Lung (tissue), 11 donors: ENCODE measurements at regions not wholly inside any gene's neighbourhood (a gene's known extent, or its start where the extent isn't known, plus 50 kb on each side); places are given as distances from the start of the nearest gene placed in this dataset.

ENCODE experiments used
- ATAC-seq: fragments of 200-7000 bp; cut with Tn5 transposase; one replicate; pipeline ENCODE4 v1.9.1; 2020; ENCODE audit warnings: moderate number of reproducible peaks; ENCODE audit not compliant: insufficient read depth, low FRiP score
- DNase-seq, 3 donors: peaks; one replicate each; pipeline ENCODE4 v3.0.0-alpha.2; 2013 to 2017
- H3K27ac ChIP-seq, 2 donors: one replicate each; pipeline ENCODE4 v1.5.1; 2013; ENCODE audit warnings: mild to moderate bottlenecking in 2 of 2, moderate library complexity in 2 of 2, control low read depth in 1 of 2, inconsistent platforms in 1 of 2, low read depth in 1 of 2, low read length in 1 of 2
- H3K27me3 ChIP-seq, 3 donors: one replicate each; pipeline ENCODE4 v1.5.1; 2013; ENCODE audit warnings: low read length in 2 of 3; ENCODE audit not compliant: control insufficient read depth in 3 of 3, insufficient read depth in 3 of 3
- H3K36me3 ChIP-seq, 4 donors: one replicate each; pipeline ENCODE4 v1.5.1; 2013; ENCODE audit warnings: low read length in 4 of 4, mild to moderate bottlenecking in 1 of 4, moderate library complexity in 1 of 4; ENCODE audit not compliant: control insufficient read depth in 4 of 4, insufficient read depth in 4 of 4
- H3K4me1 ChIP-seq, 5 donors: one replicate each; pipeline ENCODE4 v1.5.1; 2013; ENCODE audit warnings: low read length in 5 of 5, mild to moderate bottlenecking in 2 of 5, moderate library complexity in 1 of 5; ENCODE audit not compliant: control insufficient read depth in 5 of 5, insufficient read depth in 5 of 5
- H3K4me3 ChIP-seq: one replicate; pipeline ENCODE4 v1.5.1; 2013; ENCODE audit warnings: mild to moderate bottlenecking, control low read depth, moderate library complexity
- H3K9ac ChIP-seq, 2 donors: one replicate each; pipeline ENCODE4 v1.5.1; 2013; ENCODE audit warnings: low read length in 2 of 2, control low read depth in 1 of 2; ENCODE audit not compliant: insufficient read depth in 1 of 2
- H3K9me3 ChIP-seq, 4 donors: one replicate each; pipeline ENCODE4 v1.5.1; 2013; ENCODE audit warnings: low read length in 3 of 4, mild to moderate bottlenecking in 1 of 4, moderate library complexity in 1 of 4; ENCODE audit not compliant: control insufficient read depth in 4 of 4, insufficient read depth in 3 of 4
- whole genome bisulfite sequencing, 2 donors: extraction: QIAGEN DNeasy Blood & Tissue Kit; methylation state at CpG; one replicate each; pipeline ENCODE4 v1.1.7; 2013; 5-methylcytosine and 5-hydroxymethylcytosine counted together
- TF ChIP-seq, protein P1 (sequence below): IDR thresholded peaks from 2 replicates; pipeline ENCODE4 v1.5.1; 2012; ENCODE audit warnings: mild to moderate bottlenecking; ENCODE audit errors: control extremely low read depth, extremely low read depth
- donor health status: control.
- donor health status: control.
- donor health status: Bipolar disorder and iron deficiency.
- donor health status: healthy.
- donor health status: DM: yes; HTN: yes; CAD: no.

DNA sequence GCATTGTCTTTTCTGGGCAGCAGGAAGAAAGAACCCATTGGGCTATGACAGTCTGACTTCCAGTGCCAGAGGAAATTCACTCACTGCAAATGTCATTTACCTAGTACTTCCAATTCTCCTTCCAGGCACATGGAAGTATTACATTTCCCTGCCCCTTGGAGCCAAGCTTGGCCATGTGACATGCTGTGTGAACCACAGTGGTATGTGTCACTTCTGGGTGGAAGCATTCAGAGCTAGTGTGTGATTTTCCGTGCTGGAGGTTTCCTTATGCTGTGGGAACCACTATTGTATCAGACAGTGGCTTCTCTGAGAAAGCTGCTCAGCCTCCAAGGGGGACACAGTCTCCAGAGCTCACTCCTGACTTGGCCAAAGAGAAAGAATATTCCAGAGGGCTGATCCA, 387.6 kb downstream of the CDC5L start:
- Histone ChIP-seq H3K9ac (no peak overlapping the region), H3K27ac (no peak overlapping the region), H3K36me3 (no peaks in the 10 kb centered on the region), H3K4me3 (no peak overlapping the region), H3K4me1 (peaks cover 0 to 2% (median 0%) of the 10 kb centered on the region in 5 donors), H3K27me3 (no peaks in the 10 kb centered on the region), H3K9me3 (no peaks in the 10 kb centered on the region)
- ATAC-seq (no peak), DNase-seq (no peak)
- 73 to 80% methylated on average over 1 of the region's 1 CpG for WGBS, 2 donors
- TF ChIP-seq, protein P1, sequence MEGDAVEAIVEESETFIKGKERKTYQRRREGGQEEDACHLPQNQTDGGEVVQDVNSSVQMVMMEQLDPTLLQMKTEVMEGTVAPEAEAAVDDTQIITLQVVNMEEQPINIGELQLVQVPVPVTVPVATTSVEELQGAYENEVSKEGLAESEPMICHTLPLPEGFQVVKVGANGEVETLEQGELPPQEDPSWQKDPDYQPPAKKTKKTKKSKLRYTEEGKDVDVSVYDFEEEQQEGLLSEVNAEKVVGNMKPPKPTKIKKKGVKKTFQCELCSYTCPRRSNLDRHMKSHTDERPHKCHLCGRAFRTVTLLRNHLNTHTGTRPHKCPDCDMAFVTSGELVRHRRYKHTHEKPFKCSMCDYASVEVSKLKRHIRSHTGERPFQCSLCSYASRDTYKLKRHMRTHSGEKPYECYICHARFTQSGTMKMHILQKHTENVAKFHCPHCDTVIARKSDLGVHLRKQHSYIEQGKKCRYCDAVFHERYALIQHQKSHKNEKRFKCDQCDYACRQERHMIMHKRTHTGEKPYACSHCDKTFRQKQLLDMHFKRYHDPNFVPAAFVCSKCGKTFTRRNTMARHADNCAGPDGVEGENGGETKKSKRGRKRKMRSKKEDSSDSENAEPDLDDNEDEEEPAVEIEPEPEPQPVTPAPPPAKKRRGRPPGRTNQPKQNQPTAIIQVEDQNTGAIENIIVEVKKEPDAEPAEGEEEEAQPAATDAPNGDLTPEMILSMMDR = no peak

DNA sequence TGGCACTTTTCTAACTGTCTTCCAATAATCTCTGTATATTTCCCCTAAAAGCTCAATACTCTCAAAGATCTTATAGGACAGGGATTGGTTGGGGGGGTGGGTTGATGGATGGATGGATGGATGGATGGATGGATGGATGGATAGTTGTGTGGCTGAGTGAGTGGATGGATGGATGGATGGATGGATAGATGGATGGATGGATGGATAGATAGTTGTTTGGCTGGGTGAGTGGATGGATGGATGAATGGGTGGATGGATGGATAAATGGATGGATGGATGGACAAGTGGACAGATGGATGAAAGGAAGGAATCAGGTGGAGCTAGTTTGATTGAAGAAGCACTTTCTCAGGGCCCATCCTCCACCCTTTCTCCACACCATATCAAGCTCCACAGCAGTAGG, 388.8 kb downstream of the CDC5L start:
- no peak for DNase-seq
- Histone ChIP-seq H3K4me3 (no peak overlapping the region), H3K9ac (no peak overlapping the region), H3K27me3 (no peaks in the 10 kb centered on the region), H3K9me3 (no peaks in the 10 kb centered on the region), H3K27ac (no peak overlapping the region), H3K4me1 (peaks cover 0 to 2% (median 0%) of the 10 kb centered on the region in 5 donors), H3K36me3 (no peaks in the 10 kb centered on the region)
- TF ChIP-seq, protein P1 = no peak
- no peak for ATAC-seq

DNA sequence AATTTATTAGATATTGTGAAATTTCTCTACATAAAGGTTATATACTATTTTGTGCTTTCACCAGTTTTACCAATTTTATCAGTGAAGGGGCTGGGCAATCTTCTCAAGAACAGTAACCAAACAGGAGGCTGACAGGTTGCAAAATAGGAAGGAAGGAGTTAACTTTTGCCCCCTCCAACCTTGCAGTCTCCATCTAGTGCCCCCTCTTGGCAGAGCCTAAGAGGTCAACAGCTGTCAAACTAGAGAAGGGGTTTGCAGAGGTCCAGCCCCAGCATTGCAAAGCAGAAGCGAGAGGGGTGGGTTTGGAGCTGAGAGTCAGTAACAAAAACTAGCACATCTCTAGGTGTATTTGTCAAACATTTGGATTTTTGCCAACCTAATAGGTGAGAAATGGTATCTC, 391.0 kb downstream of the CDC5L start:
- Histone ChIP-seq H3K27me3 (no peaks in the 10 kb centered on the region), H3K4me1 (peaks cover 0 to 2% (median 0%) of the 10 kb centered on the region in 5 donors), H3K27ac (no peak overlapping the region), H3K4me3 (no peak overlapping the region), H3K9ac (no peak overlapping the region), H3K9me3 (peaks cover 0 to 3% (median 0%) of the 10 kb centered on the region in 4 donors), H3K36me3 (no peaks in the 10 kb centered on the region)
- TF ChIP-seq, protein P1 = no peak
- DNase-seq = no peak
- 93 to 96% methylated on average over 1 of the region's 1 CpG for WGBS, 2 donors
- ATAC-seq = no peak
